ENCODE measurements at regions not wholly inside any gene's neighbourhood (a gene's known extent, or its start where the extent isn't known, plus 50 kb on each side); places are given as distances from the start of the nearest gene placed in this dataset.
A peak's percentile ranks its signal among the peaks of the same experiment; 100 is the strongest.
"Not testable (repeated sequence)": the region's sequence is repeated elsewhere in the genome, so short reads cannot be mapped to it uniquely, and the experiment has no call there.

- no peak for DNase-seq
Observed at GRCh38 chr14:65972891-65973290, 513.3 kb upstream of the CCDC196 start.

- no peak for DNase-seq
Observed at GRCh38 chr14:65975865-65976264, 510.3 kb upstream of the CCDC196 start.

GRCh38 chr14:65976761-65977404 lies 509.3 kb upstream of the CCDC196 start:
- DNase-seq, result no peak

GRCh38 chr14:65981192-65981843 lies 504.9 kb upstream of the CCDC196 start:
- DNase-seq, result no peak

GRCh38 chr14:65986041-65986440 lies 500.1 kb upstream of the CCDC196 start:
- no peak for DNase-seq

GRCh38 chr14:65989981-65990380 lies 496.2 kb upstream of the CCDC196 start:
- DNase-seq, result no peak

GRCh38 chr14:65991104-65991503 lies 495.1 kb upstream of the CCDC196 start:
- DNase-seq, result no peak

GRCh38 chr14:65991935-65992334 lies 494.2 kb upstream of the CCDC196 start:
- DNase-seq, result not testable (repeated sequence)

GRCh38 chr14:65993103-65993502 lies 493.1 kb upstream of the CCDC196 start:
- peak; percentile 15 for DNase-seq

- DNase-seq, result no peak
Observed at GRCh38 chr14:65993996-65994395, 492.2 kb upstream of the CCDC196 start.

- no peak for DNase-seq
Observed at GRCh38 chr14:65997347-65997746, 488.8 kb upstream of the CCDC196 start.

GRCh38 chr14:65999865-66000264 lies 486.3 kb upstream of the CCDC196 start:
- no peak for DNase-seq

GRCh38 chr14:66000766-66001165 lies 485.4 kb upstream of the CCDC196 start:
- no peak for DNase-seq

GRCh38 chr14:66001356-66001755 lies 484.8 kb upstream of the CCDC196 start:
- DNase-seq, result no peak

- no peak for DNase-seq
Observed at GRCh38 chr14:66003082-66003730, 483.0 kb upstream of the CCDC196 start.

- no peak for DNase-seq
Observed at GRCh38 chr14:66005900-66006434, 480.2 kb upstream of the CCDC196 start.

GRCh38 chr14:66008631-66009030 lies 477.5 kb upstream of the CCDC196 start:
- no peak for DNase-seq

GRCh38 chr14:66009089-66009488 lies 477.1 kb upstream of the CCDC196 start:
- DNase-seq, result no peak

GRCh38 chr14:66010695-66011094 lies 475.5 kb upstream of the CCDC196 start:
- DNase-seq, result no peak

- no peak for DNase-seq
Observed at GRCh38 chr14:66011855-66012254, 474.3 kb upstream of the CCDC196 start.

GRCh38 chr14:66013607-66014006 lies 472.6 kb upstream of the CCDC196 start:
- not testable (repeated sequence) for DNase-seq

- DNase-seq, result no peak
Observed at GRCh38 chr14:66015071-66015780, 470.9 kb upstream of the CCDC196 start.

GRCh38 chr14:66017927-66018326 lies 468.2 kb upstream of the CCDC196 start:
- no peak for DNase-seq

Measured in hematopoietic multipotent progenitor cell treated with erythropoietin and hydrocortisone succinate and interleukin-3 and kit ligand, for 8 days (in vitro differentiated cells).